ENCODE measurements at regions not wholly inside any gene's neighbourhood (a gene's known extent, or its start where the extent isn't known, plus 50 kb on each side); places are given as distances from the start of the nearest gene placed in this dataset.

DNA sequence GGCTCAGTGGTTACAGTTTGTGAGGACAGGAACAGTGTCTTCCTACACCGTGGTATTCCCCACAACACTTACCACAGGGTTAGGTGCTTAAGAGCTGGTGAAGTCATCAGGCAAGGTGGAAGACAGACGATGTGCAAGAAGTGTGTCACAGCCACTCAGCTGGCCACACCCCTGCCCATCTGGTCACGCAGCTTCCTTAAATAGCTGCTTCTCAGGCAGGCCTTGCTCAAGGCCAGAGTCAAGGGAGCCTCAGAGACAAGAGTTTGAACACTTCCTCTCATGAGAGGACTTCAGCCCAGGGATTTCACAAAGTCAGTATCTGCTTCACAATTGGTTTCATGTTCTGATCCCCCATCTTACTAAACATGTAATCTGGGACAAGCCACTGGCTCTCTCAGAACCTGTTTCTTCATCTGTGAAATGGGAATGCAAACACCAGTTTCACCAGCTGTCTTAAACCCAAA, 80.3 kb upstream of the FRY start:
- intact Hi-C loops (cut with DNase I): no loop called here
- DNase-seq (ENCODE audit: low spot score): peak; percentile 92

DNA sequence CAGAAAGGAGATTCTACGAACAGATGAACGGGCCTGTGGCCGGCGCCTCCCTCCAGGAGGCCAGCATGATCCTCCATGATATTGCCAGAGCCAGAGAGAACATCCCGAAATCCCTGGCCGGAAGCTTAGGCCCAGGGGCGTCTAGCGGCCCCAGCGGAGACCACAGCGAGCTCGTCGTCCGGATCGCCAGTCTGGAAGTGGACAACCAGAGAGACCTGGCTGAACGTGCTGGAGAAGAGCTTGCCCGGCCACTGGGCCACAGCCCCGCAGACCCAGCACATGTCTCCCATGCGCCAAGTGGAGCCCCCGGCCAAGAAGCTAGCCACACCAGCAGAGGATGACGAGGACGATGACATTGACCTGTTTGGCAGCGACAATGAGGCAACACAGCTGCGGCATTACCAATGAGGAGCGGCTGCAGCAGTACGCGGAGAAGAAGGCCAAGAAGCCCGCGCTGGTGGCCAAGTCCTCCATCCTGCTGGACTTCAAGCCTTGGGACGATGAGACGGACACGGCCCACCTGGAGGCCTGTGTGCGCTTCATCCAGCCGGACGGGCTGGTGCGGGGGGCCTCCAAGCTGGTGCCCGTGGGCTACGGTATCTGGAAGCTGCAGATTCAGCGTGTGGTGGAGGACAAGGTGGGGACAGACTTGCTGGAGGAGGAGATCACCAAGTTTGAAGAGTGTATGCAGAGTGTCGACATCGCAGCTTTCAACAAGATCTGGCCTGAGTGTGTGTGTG, 78.8 kb upstream of the FRY start:
- intact Hi-C loops (cut with DNase I): no loop called here
- no peak for DNase-seq (ENCODE audit: low spot score)

DNA sequence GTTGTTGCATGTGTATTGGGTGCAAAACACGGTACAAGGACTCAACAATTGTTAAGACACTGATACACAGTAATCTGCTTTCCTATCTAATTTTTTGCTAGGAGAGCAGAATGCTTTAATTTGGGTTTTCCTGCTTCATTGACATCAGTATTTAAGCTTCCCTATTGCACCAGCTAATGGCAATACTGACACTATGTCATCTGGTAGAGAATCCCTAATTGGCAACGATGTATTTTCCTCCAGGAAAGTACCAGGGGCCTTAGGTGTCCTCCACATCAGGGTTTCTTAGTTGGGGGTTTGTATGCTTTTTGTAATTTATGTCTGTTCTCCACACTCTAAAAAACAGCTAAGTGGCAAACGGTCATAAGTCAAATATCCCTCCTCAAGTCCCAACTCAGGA, 76.5 kb upstream of the FRY start:
- intact Hi-C loops (cut with DNase I): no loop called here
- no peak for DNase-seq (ENCODE audit: low spot score)

DNA sequence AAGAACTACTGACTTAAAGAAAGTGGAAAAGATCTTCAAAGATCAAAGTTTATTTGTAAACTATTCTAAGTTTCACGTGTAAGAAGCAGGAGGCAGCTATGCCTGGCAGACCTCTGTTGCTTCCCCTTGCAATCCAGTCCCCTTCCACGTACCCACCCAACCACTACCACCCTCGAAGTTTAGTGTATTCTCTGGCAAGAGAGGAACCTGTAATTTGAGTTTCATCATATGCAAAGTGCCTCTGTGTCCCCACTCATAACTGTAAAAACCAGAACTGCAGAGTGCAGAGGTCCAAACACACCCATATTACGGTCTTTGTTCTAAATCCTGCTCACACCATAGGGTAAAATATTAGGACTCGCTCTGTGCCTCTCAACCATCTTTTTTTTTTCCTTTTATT, 75.8 kb upstream of the FRY start:
- intact Hi-C loops (cut with DNase I): no loop called here
- no peak for DNase-seq (ENCODE audit: low spot score)

DNA sequence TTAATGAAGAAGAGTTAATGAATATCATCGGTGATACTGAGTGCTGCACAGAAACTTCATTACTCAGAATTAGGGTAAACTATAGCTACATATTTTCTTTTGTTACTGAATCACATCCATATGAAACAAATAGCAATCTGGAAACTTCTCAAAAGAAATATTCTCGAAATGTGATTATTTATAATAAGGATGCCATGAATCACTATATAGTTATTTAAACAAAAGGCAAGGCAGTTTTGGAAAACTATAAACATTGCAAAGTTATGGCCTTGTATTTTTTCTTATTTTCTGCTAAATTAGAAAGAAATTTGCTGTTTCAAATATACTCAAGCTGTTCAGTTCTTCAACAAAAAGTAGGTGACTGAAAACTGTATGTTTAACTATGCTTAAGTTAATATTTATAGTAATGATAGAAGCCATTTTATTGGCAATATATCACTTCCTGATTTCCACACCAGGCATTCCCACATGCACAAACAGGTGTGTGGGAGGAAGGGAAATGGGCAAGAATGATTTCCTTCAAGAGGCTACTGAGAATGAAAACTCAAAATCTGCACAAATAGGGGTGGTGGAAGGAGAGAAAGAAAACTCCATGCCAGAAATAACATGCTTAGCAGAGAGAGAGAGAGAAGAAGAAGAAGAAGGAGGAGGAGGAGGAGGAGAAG, 74.5 kb upstream of the FRY start:
- DNase-seq (ENCODE audit: low spot score): no peak
- intact Hi-C loops (cut with DNase I): no loop called here

DNA sequence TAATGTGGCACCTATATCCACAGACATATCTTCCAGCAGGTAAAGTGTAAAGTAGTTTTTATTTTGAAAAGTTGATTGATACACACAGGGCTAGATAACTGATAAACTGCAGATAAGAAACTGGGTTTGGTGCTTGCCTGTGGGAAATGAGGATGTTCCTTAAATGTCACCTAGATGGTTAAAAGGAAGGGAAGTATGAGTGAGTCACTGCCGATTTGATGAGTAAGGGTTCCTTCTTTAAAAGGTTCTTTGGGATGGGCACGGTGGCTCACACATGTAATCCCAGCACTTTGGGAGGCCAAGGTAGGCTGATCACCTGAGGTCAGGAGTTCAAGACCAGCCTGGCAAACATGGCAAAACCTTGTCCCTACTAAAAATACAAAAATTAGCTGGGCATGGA, 73.8 kb upstream of the FRY start:
- intact Hi-C loops (cut with DNase I): no loop called here
- no peak for DNase-seq (ENCODE audit: low spot score)

DNA sequence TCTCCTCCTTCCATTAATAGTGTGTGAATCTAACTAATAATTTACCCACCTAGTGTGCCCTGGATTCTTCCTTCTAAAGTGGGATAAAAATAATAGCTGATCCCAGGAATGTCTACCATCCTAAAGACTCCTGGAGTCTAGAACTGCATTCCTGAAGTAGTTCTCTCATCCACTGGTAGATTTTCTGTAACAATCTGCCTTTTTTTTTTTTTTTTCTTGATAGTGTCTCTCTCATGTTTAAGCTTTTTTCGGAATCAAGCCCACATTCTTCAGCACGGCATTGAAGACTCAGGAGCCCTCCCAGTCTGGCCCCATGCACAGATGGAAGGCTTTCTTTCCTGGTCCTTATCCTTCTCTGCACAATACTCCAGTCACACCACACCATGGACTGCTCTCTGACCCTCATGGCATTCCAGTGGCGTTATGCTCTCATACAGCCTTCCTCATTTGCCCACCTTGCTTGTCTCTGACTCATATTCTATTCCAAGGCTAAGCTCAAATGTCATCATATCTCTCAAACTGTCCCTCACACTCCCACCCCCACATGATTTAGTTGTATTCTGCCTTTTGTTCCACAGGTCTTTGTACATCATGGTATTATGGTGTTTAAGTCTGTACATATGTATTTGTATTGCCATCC, 68.7 kb upstream of the FRY start:
- intact Hi-C loops (cut with DNase I): no loop called here
- DNase-seq (ENCODE audit: low spot score): no peak

DNA sequence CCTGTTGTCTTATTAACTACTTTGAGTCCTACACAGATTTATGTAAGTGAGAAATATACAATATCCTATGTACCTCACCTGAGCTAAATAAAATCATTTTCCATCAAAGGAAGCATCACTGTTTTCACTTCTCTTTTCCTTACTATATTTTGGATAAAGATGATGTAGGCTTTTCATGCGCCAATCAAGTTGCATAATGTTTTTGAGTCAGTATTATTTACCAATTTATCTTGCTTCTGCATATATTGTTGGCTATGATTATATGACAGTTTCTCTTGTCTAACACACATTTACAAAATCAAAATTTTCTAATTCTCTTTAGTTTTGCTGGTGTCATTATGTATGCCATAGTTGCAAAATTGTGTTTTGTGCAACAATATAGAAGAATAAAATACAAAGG, 67.9 kb upstream of the FRY start:
- intact Hi-C loops (cut with DNase I): no loop called here
- DNase-seq (ENCODE audit: low spot score): no peak

DNA sequence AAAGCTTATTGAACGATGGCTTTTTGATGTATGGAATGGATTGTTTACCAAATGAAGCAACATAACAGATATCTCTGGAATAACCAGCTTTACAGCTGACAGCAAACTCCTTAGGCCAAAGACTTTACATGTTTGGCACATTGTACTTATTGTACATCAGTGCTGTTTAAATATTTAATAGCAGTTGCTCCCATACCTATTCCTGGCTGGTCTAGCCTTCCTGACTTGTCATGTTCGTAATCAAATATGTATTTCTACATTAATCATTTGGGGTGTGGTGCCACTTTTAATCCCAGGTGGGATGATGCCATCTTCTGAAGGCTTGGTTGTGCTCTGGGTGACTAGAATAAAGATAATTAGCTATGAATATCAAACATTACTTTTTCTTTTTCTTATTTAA, 67.4 kb upstream of the FRY start:
- no peak for DNase-seq (ENCODE audit: low spot score)
- intact Hi-C loops (cut with DNase I): no loop called here

DNA sequence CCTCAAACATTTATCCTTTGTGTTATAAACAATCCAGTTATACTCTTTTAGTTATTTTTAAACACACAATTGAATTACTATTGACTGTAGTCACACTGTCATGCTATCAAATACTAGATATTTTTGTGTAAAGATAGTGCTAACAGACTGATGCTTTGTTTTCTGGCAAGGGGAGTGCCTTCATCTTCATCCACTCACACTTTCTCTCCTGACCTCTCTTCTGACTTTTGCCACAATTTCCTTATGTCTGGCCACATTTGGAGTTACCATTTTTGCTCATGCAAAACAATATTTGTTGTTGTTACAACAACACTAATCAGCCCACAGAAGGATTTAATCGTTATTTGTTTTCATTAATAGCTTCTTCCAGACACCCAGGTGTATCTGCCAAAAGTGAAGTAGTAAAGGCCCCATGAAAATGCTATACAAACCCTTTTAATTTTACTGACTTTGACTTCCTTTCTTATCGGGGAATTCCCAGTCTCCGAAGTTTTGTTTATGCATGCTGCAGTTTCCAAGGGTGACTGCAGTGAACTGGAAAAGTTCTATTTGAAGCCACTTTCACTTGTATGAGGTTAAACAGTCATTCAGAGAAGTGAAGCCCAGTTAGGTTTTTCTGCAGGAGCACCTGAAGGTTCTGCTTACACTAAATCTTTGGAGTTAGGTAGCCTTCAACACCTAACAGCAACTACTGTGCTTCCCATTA, 66.1 kb upstream of the FRY start:
- intact Hi-C loops (cut with DNase I): no loop called here
- no peak for DNase-seq (ENCODE audit: low spot score)

DNA sequence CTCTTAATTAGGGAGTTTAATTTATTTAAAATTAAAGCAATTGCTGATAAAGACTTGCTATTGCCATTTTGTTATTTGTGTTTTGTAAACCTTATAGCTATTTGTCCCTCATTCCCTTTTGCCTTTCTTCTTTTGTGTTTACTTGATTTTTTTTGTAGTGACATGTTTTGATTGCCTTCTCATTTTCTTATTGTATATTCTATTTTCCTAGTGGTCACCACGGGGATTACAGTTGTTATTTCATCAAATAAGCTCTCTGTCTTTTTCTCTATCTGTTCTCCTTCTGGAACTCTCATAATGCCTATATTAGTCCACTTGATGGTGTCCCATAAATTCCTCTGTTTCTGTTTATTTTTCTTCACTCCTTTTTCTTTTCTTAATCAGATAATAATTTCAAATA, 64.4 kb upstream of the FRY start:
- DNase-seq (ENCODE audit: low spot score): no peak
- intact Hi-C loops (cut with DNase I): no loop called here

DNA sequence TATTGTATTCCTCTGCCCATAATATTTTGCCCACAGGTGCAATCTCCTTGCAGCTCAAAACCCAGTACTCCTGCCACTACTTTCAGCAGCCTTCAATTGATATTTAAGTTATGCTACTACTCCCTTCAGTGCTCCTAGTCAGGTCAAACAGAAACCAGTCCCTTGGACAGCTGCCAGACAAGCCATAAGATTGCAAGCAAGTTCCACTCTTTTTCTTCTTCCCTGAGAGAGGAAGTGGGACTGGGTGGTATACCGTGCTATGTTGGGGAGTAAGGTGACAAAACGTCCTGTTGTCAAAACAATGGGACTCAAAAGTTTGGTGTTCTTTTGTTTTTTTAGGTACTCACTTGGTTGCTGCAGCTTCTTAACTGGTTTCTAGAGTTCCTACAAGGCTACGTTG, 63.1 kb upstream of the FRY start:
- intact Hi-C loops (cut with DNase I): no loop called here
- DNase-seq (ENCODE audit: low spot score): no peak

DNA sequence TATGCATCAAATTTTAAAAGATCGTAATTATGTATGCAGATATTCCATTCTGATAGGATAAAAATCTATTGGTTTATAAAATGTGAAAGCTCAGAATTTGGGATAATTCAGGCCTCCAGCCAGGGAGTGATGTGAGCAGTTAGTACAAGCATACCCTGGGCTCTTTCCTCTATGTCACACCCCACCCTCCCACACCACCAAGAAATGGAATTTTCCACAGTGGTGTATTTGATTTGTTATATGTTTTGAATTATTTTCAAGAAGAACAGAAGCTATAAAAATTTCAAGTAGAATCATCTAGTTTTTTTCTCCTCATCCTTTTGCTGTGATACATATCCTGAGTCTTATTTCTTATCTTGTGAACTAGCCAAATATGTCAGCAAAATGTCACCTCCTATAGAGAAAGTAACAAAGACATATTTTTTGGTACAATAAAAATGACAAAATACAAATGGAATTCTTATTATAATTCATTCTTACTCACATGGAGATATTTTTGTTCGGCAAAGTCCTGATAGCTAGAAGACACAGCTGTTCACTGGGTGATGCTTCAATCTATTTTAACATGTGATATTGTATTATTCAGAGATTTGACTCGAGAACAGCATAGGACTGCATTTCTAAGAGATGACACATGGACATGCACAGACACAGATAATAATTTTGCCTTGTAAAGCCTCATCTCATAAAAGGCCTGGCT, 61.2 kb upstream of the FRY start:
- intact Hi-C loops (cut with DNase I): no loop called here
- DNase-seq (ENCODE audit: low spot score): no peak

DNA sequence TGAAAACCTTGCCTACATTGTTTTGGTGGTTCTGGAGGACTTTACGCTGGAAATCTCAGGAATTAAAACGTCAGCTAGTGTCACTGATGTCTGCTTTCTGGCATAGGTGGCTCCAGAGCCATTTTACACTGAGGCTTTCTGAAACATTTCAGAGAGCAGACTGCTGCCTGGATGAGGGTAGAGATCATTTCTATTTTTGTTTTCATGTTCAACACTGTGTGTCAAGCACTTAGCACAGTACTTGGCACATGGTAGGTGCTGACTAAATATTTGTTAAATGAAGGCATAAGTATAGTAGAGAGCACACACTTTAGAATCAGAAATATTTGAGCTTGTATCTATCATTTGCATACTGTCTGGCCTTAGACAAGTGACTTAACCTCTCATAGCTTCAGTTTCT, 59.1 kb upstream of the FRY start:
- intact Hi-C loops (cut with DNase I): no loop called here

DNA sequence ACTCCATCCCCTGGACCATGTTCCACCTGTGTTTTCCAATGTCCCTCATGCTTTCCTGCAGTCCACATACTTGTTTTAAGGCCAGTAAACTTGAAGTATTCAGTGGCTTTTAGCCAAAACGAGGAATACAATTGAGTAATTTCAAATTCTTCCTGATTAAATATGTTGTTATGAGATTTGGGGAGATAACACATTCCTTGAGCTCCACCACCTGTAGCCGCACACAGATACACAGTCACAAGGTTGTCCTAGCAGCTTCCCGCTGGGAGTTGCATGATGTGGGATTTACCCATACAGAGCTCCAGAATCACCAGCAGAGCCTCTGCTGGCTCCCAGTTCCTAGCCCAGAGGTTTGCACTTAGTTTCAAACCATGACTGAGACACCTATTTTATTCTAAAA, 53.6 kb upstream of the FRY start:
- intact Hi-C loops (cut with DNase I): no loop called here
- DNase-seq (ENCODE audit: low spot score): no peak

More for the DNA sequence above, 59.1 kb upstream of the FRY start:
- no peak for DNase-seq (ENCODE audit: low spot score)

DNA sequence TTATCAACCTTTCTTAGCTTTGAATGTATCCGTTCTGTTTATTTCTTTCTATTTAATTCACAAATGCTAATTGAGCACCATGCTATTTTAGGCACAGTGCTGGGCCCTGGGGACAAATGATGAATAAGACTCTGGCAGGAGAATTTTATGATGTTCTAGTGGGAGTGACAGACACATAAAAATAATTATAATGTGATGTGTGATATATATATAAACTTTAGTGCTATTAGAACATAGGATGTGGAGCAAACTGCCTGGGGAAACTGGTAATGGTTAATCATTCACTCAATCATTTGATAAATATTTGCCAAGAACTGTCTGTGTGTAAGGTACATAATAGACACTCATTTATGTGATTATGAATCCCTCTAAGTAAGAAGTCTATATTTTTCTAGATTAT, 50.7 kb upstream of the FRY start:
- no peak for DNase-seq (ENCODE audit: low spot score)
- intact Hi-C loops (cut with DNase I): no loop called here
